D721Med (cell line): ENCODE measurements at regions not wholly inside any gene's neighbourhood (a gene's known extent, or its start where the extent isn't known, plus 50 kb on each side); places are given as distances from the start of the nearest gene placed in this dataset.

ENCODE experiments used
- DNase-seq: peaks from one replicate; pipeline ENCODE4 v3.0.0; 2011; ENCODE audit warnings: low spot score; ENCODE audit not compliant: insufficient read length
- FAIRE-seq: peaks from 2 replicates; lab custom pipeline; 2011; peaks lifted over from hg19 to GRCh38; lab: Jason Lieb, UNC
- TF ChIP-seq, protein P1 (sequence below): IDR thresholded peaks from 2 replicates; pipeline ENCODE4 v1.5.1; 2012; ENCODE audit warnings: mild to moderate bottlenecking, control low read depth; ENCODE audit not compliant: insufficient read depth; ENCODE audit errors: missing control alignments

DNA sequence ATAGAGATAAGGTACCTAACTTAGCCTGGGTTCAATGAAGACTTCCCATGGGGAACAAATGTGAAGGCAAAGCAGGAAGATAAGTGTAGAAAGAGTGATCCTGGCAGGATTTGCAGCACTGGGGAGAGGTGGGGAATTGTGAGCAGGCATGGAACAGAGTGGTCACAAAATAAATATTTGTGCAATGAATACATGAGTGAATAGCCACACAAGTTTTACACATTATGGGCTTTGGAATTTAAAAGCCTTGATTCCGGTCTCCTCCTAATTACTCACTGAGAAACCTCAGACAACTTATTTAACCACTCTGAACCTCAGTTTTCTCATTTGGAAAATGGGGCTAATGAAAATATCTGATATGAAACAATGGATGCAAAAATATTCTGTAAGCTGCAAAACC lies 148.3 kb downstream of the ELAVL4 start:
- FAIRE-seq (no peak), DNase-seq (no peak)
- TF ChIP-seq, protein P1, sequence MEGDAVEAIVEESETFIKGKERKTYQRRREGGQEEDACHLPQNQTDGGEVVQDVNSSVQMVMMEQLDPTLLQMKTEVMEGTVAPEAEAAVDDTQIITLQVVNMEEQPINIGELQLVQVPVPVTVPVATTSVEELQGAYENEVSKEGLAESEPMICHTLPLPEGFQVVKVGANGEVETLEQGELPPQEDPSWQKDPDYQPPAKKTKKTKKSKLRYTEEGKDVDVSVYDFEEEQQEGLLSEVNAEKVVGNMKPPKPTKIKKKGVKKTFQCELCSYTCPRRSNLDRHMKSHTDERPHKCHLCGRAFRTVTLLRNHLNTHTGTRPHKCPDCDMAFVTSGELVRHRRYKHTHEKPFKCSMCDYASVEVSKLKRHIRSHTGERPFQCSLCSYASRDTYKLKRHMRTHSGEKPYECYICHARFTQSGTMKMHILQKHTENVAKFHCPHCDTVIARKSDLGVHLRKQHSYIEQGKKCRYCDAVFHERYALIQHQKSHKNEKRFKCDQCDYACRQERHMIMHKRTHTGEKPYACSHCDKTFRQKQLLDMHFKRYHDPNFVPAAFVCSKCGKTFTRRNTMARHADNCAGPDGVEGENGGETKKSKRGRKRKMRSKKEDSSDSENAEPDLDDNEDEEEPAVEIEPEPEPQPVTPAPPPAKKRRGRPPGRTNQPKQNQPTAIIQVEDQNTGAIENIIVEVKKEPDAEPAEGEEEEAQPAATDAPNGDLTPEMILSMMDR, result no peak
